ENCODE measurements at regions not wholly inside any gene's neighbourhood (a gene's known extent, or its start where the extent isn't known, plus 50 kb on each side); places are given as distances from the start of the nearest gene placed in this dataset.
"Not testable (repeated sequence)": the region's sequence is repeated elsewhere in the genome, so short reads cannot be mapped to it uniquely, and the experiment has no call there.

- DNase-seq: no peak
Observed at GRCh38 chr10:94091649-94092048, 97.9 kb downstream of the PLCE1 start.

- no peak for DNase-seq
Observed at GRCh38 chr10:94092848-94093247, 99.1 kb downstream of the PLCE1 start.

GRCh38 chr10:94093286-94093905 is 99.7 kb downstream of the PLCE1 start:
- no peak for DNase-seq

- DNase-seq: no peak
Observed at GRCh38 chr10:94094540-94094939, 100.8 kb downstream of the PLCE1 start.

- DNase-seq: no peak
Observed at GRCh38 chr10:94097656-94098055, 103.9 kb downstream of the PLCE1 start.

GRCh38 chr10:94098896-94099295 is 105.2 kb downstream of the PLCE1 start:
- DNase-seq: no peak

- no peak for DNase-seq
Observed at GRCh38 chr10:94101894-94102293, 108.2 kb downstream of the PLCE1 start.

GRCh38 chr10:94102436-94102835 is 108.7 kb downstream of the PLCE1 start:
- no peak for DNase-seq

GRCh38 chr10:94103192-94103591 is 109.5 kb downstream of the PLCE1 start:
- DNase-seq: no peak

GRCh38 chr10:94103801-94104221 is 110.1 kb downstream of the PLCE1 start:
- DNase-seq: no peak

- DNase-seq: no peak
Observed at GRCh38 chr10:94104316-94105000, 110.7 kb downstream of the PLCE1 start.

- no peak for DNase-seq
Observed at GRCh38 chr10:94105226-94105625, 111.5 kb downstream of the PLCE1 start.

GRCh38 chr10:94107191-94107590 is 113.5 kb downstream of the PLCE1 start:
- DNase-seq: no peak

GRCh38 chr10:94108200-94108599 is 114.5 kb downstream of the PLCE1 start:
- no peak for DNase-seq

GRCh38 chr10:94111367-94111766 is 117.6 kb downstream of the PLCE1 start:
- no peak for DNase-seq

- DNase-seq: no peak
Observed at GRCh38 chr10:94112321-94112720, 118.6 kb downstream of the PLCE1 start.

GRCh38 chr10:94115725-94116124 is 122.0 kb downstream of the PLCE1 start:
- DNase-seq: no peak

GRCh38 chr10:94116848-94117247 is 123.1 kb downstream of the PLCE1 start:
- no peak for DNase-seq

- DNase-seq: no peak
Observed at GRCh38 chr10:94122211-94122610, 128.5 kb downstream of the PLCE1 start.

GRCh38 chr10:94123258-94123995 is 129.7 kb downstream of the PLCE1 start:
- DNase-seq: no peak

- not testable (repeated sequence) for DNase-seq
Observed at GRCh38 chr10:94124147-94124546, 130.4 kb downstream of the PLCE1 start.

- DNase-seq: not testable (repeated sequence)
Observed at GRCh38 chr10:94125268-94125667, 131.5 kb downstream of the PLCE1 start.

- no peak for DNase-seq
Observed at GRCh38 chr10:94125856-94126255, 132.1 kb downstream of the PLCE1 start.

Measured in NCI-H748 treated with DMSO at 0.1 percent for 48 hours (cell line).